ENCODE measurements at regions not wholly inside any gene's neighbourhood (a gene's known extent, or its start where the extent isn't known, plus 50 kb on each side); places are given as distances from the start of the nearest gene placed in this dataset.

GRCh38 chr2:118319271-118319684 is 231.0 kb downstream of the INSIG2 start:
- Histone ChIP-seq H3K4me3 (no peak overlapping the region), H3K4me1 (no peaks in the 10 kb centered on the region), H3K9me3 (no peaks in the 10 kb centered on the region), H3K4me2 (no peak overlapping the region), H3K27ac (no peak overlapping the region)
- no peak for ATAC-seq
- no peak for DNase-seq (ENCODE audit: low read depth in 1 of 2, low spot score in 1 of 2)
- WGBS (ENCODE audit: missing lambda C conversion rate): 2% methylated on average over 4 of the region's 4 CpGs
- ChIA-PET POLR2A (no interaction called here), CTCF (no interaction called here)
- TF ChIP-seq TFCP2L1 (CRISPR knock-in tag; IDR thresholded peaks at IDR 0.05): no peak
- TF ChIP-seq KDM1A (IDR thresholded peaks at IDR 0.05; ENCODE audit: low read depth): no peak
- no peak for TF ChIP-seq POLR2A (IDR thresholded peaks at IDR 0.05; ENCODE audit: low read length)
- no peak for TF ChIP-seq ELK1 (IDR thresholded peaks at IDR 0.05; ENCODE audit: low read depth, low read length)
- no peak for TF ChIP-seq RNF2 (IDR thresholded peaks at IDR 0.05; ENCODE audit: borderline replicate concordance, low read depth)
- TF ChIP-seq E2F6 (IDR thresholded peaks at IDR 0.05; ENCODE audit: borderline replicate concordance, low read depth): no peak
- no peak for TF ChIP-seq EHMT2 (IDR thresholded peaks at IDR 0.05; ENCODE audit: low read depth)
- TF ChIP-seq HEYL (CRISPR knock-in tag; IDR thresholded peaks at IDR 0.05): no peak
- no peak for TF ChIP-seq FOSB (CRISPR knock-in tag; IDR thresholded peaks at IDR 0.05)
- no peak for TF ChIP-seq PHF8 (IDR thresholded peaks at IDR 0.05; ENCODE audit: borderline replicate concordance, low read depth)
- no peak for TF ChIP-seq RAD21 (conservative IDR thresholded peaks at IDR 0.05 in 1 of 2, IDR thresholded peaks at IDR 0.05 in 1 of 2)
- FAIRE-seq: no peak

- no peaks in the 10 kb centered on the region for H3K9me3 ChIP-seq
- ATAC-seq: no peak
- DNase-seq (ENCODE audit: low read depth in 1 of 2, low spot score in 1 of 2): no peak
- no peaks in the 10 kb centered on the region for H3K4me1 ChIP-seq
- CTCF ChIA-PET: no interaction called here
- no peak overlapping the region for H3K4me2 ChIP-seq
- no peak overlapping the region for H3K27ac ChIP-seq
- no peak for FAIRE-seq
- H3K4me3 ChIP-seq: no peak overlapping the region
- 15% methylated on average over 5 of the region's 5 CpGs for WGBS (ENCODE audit: missing lambda C conversion rate)
- POLR2A ChIA-PET: no interaction called here
- TF ChIP-seq CHD4 (IDR thresholded peaks at IDR 0.05; ENCODE audit: borderline replicate concordance) (no peak), FOXS1 (CRISPR knock-in tag; IDR thresholded peaks at IDR 0.05) (no peak), CHD2 (IDR thresholded peaks at IDR 0.05; ENCODE audit: low read length, partially characterized antibody) (no peak), NFE2L2 (conservative IDR thresholded peaks at IDR 0.05; ENCODE audit: low read length) (no peak), CBX2 (IDR thresholded peaks at IDR 0.05; ENCODE audit: borderline replicate concordance, low read depth) (no peak), ELK1 (IDR thresholded peaks at IDR 0.05; ENCODE audit: low read depth, low read length) (no peak), ZFP36 (IDR thresholded peaks at IDR 0.05; ENCODE audit: borderline replicate concordance, partially characterized antibody) (no peak), RARB (CRISPR knock-in tag; IDR thresholded peaks at IDR 0.05) (no peak), ESRRA (IDR thresholded peaks at IDR 0.05; ENCODE audit: borderline replicate concordance, low read length) (no peak), REST (IDR thresholded peaks at IDR 0.05) (no peak), PHF8 (IDR thresholded peaks at IDR 0.05; ENCODE audit: borderline replicate concordance, low read depth) (no peak), HDAC2 (IDR thresholded peaks at IDR 0.05) (no peak), USF2 (IDR thresholded peaks at IDR 0.05) (no peak), HOXB13 (CRISPR knock-in tag; IDR thresholded peaks at IDR 0.05; ENCODE audit: low read depth) (no peak), FOSB (CRISPR knock-in tag; IDR thresholded peaks at IDR 0.05) (no peak), RFX5 (IDR thresholded peaks at IDR 0.05) (no peak), PBX3 (IDR thresholded peaks at IDR 0.05) (no peak), CTCF (IDR thresholded peaks at IDR 0.05) (no peak), POLR2A (IDR thresholded peaks at IDR 0.05; ENCODE audit: low read length) (no peak), JUN (IDR thresholded peaks at IDR 0.05) (no peak)
Measured at GRCh38 chr2:118315606-118316005, 227.3 kb downstream of the INSIG2 start.
